ENCODE measurements at regions not wholly inside any gene's neighbourhood (a gene's known extent, or its start where the extent isn't known, plus 50 kb on each side); places are given as distances from the start of the nearest gene placed in this dataset.

- TF ChIP-seq POLR2A (IDR thresholded peaks at IDR 0.05) (no peak), CTCF (IDR thresholded peaks at IDR 0.05) (no peak)
Observed at GRCh38 chr12:27879708-27880107, 92.8 kb downstream of the PTHLH start.

Measured in right lobe of liver (tissue), 4 donors.